ENCODE measurements at regions not wholly inside any gene's neighbourhood (a gene's known extent, or its start where the extent isn't known, plus 50 kb on each side); places are given as distances from the start of the nearest gene placed in this dataset.

DNA sequence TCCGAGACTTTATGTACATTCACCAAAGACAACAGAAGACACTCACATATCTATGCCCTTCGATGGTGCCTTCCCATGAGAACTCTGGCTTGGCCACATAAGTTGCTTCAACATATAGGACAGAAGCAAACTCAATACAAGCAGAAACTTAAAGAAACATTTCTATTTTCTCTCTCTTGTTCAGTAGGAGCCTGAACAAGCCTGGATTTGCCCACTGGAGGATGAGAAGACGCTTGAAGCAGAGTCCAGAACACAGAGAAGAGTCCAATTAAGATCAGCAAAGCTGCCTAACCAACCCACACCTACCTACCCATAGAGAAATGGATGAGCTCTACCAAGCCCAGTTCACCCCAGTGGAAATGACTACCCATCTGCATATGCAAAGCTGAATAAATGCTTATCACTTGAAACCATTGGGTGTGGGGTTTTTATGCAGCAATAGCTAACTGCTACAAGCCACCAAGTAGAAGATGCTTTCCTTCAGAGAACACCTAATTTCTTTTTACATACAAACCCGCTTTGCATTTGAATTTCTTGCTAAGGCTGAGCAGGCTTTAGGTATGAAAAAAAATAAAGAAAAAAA, 337.9 kb upstream of the DYNLRB2 start:
- peak; percentile 16 for ATAC-seq (replicated peaks)
- Mint-ChIP-seq H3K27me3 (peaks cover 43% of the 10 kb centered on the region), H3K27ac (no peak overlapping the region), H3K9me3 (no peaks in the 10 kb centered on the region), H3K36me3 (ENCODE audit: low read depth) (no peaks in the 10 kb centered on the region), H3K4me1 (peaks cover 2% of the 10 kb centered on the region), H3K4me3 (no peak overlapping the region)

DNA sequence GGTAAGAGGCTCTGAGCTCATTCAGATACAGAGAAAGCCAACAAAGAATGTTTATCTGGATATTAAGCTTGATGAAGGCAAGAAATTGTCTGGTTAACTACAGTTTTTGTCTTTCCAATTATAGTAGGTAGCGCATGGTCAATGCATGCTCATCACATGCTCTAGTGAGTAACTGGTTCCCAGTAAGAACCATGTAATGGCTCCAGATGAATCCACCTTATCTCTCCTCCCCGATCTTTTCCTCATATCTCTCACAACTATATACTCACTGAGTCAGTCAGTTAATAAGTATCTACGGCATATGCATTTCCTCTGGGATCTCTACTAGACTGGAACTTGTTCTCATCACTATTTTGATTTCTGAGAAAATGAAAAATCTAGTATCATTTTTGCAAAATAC, 340.7 kb upstream of the DYNLRB2 start:
- no peaks in the 10 kb centered on the region for H3K36me3 Mint-ChIP-seq (ENCODE audit: low read depth)
- no peak overlapping the region for H3K4me3 Mint-ChIP-seq
- no peak overlapping the region for H3K27ac Mint-ChIP-seq
- no peaks in the 10 kb centered on the region for H3K9me3 Mint-ChIP-seq
- H3K27me3 Mint-ChIP-seq, result peaks cover 44% of the 10 kb centered on the region
- no peak for ATAC-seq (replicated peaks)
- peaks cover 8% of the 10 kb centered on the region for H3K4me1 Mint-ChIP-seq

DNA sequence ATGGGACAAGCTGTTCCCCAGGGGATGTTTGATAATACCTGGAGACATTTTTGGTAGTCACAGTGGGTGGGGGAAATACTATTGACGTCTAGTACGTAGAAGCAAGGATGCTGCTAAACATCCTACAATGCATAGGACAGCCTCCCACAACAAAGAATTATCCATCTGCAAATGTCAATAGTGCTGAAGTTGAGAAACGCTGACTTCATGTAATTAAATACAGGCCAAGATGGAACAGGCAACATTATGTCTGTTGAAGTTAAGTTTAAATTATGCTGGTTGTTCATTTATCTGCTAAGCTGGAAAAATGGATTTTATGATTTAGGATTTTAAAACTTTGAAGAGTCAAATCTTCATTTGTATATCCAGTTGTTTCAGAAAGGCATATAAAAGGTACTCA, 341.2 kb upstream of the DYNLRB2 start:
- Mint-ChIP-seq H3K9me3 (no peaks in the 10 kb centered on the region), H3K4me3 (no peak overlapping the region), H3K4me1 (peaks cover 8% of the 10 kb centered on the region), H3K27ac (no peak overlapping the region), H3K27me3 (peaks cover 42% of the 10 kb centered on the region), H3K36me3 (ENCODE audit: low read depth) (no peaks in the 10 kb centered on the region)
- no peak for ATAC-seq (replicated peaks)

DNA sequence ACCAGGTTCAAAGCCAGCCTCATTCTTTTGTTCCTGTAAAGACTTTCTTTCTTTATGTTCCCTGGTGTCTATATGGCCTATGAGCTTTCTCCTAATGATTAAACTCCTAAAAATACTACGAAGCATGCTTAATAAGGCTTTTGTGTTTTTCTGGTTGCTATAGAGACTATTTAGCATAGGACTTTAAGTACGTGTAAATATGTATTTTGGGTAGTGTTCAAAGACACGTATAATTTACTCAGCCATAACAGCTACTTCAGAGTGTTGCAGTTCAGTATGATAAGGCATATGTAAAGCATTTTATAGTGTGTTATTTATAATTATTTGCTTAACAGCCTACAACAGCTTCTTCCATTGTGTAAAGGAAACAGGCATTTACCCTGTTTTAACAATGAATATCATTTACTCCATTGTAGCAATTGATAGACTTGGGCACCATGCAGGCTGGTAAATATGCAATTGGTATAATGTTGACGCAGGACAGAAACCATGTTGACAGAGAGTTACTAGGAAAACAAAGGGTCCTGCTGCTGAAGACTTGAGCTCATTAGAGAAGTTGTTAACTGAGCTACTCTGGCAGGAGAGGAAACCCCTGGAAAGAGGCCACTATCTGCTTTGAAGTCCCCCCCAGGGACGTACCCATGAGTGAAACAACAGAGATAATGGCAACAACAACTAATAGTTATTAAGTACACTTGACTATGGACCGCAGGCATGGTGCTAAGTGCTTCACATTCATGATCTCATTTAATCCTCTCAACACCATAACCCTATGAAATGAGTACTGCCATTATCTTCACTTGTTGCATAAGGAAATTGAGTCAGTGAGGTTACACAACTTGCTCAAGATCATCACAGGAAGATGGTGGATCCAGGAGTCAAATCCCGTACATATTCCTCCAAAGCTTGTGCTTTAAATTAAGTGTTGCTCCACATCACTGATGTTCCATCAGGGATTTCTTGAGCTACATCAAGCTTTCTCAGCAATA, 342.2 kb upstream of the DYNLRB2 start:
- H3K36me3 Mint-ChIP-seq (ENCODE audit: low read depth), result no peaks in the 10 kb centered on the region
- H3K4me1 Mint-ChIP-seq, result peaks cover 8% of the 10 kb centered on the region
- no peaks in the 10 kb centered on the region for H3K9me3 Mint-ChIP-seq
- peaks cover 37% of the 10 kb centered on the region for H3K27me3 Mint-ChIP-seq
- peak; percentile 11 for ATAC-seq (replicated peaks)
- peak overlapping the region; percentile 55 for H3K27ac Mint-ChIP-seq
- H3K4me3 Mint-ChIP-seq, result peak overlapping the region; percentile 30

DNA sequence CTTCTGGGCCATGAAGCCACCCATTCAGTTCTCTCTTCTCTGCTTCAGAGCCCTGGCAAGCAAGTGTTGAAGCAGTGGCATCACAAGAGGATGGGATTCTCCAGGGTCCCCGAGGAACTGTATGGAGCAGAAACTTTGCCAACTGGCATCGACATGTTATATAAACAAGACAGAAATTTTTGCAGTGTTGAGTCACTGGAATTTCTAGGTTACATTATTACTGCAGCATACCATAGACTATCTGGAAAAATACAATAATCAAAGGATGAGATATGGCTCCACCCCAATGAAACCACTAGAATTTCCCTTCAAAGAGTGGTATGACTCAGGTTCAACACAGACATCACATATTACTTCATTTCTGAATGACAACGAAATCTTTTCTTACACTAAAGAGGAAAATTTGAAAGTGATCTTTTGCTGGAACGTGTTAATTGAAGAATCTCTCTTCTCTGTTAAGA, 343.0 kb upstream of the DYNLRB2 start:
- Mint-ChIP-seq H3K9me3 (no peaks in the 10 kb centered on the region), H3K27me3 (peaks cover 41% of the 10 kb centered on the region)

DNA sequence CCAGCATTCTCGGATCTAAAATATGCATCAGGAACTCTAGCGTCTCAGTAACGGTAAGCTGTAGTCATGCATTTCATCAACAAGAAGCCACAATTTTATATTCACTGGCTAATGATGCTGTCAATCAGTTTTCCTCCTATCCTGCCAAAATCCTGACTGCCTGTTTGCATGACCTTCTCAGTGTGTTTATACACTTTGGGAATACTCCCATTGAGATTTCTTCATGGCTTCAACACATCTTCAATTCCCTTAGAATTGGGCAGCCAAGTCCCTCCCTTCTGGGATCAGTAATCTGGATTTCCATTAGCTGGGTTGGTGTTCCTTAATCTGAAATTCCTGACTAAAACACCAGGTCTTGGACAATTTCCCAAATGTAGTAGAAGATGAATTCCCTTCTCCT, 348.9 kb upstream of the DYNLRB2 start:
- H3K4me1 Mint-ChIP-seq, result no peaks in the 10 kb centered on the region
- ATAC-seq (replicated peaks), result no peak
- H3K4me3 Mint-ChIP-seq, result no peak overlapping the region
- H3K27me3 Mint-ChIP-seq, result peaks cover 40% of the 10 kb centered on the region
- H3K36me3 Mint-ChIP-seq (ENCODE audit: low read depth), result no peaks in the 10 kb centered on the region
- no peaks in the 10 kb centered on the region for H3K9me3 Mint-ChIP-seq
- no peak overlapping the region for H3K27ac Mint-ChIP-seq

More for the DNA sequence above, 343.0 kb upstream of the DYNLRB2 start:
- Mint-ChIP-seq H3K4me1 (peaks cover 8% of the 10 kb centered on the region), H3K4me3 (peak overlapping the region; percentile 30), H3K36me3 (ENCODE audit: low read depth) (no peaks in the 10 kb centered on the region), H3K27ac (peak overlapping the region; percentile 55)
- ATAC-seq (replicated peaks), result peak; percentile 94

DNA sequence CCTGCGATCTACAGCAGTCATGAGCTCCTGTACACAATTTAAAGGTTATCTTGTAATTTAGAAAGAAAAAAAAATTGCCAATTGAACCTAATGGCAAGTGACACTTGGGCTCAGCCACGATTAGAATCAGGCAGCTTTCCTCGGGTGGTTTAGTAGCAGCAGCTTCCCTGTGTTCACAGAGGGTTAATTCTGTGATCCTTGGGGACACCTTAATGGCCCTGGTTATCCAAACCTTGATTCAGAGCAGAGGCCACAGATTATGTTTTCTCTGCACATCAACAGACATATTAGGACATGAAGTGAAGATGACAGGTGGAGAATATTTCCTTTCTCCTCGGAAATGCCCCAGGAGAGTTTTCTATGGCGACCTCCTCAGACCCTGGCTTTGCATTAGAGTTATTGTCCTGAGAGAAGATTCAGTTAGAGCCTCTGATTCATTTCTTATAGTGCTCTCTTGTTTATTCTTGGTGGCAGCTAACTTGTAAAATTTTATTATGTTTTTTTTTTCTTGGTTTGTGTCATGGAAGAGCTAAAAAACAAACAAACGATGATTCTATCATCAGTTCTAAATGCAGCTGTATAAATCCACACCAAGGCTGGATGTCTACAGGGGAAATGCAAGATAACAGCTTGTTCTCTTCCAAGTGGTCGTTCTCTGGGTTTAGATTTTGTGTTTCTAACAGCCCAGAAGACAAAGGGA, 351.2 kb upstream of the DYNLRB2 start:
- Mint-ChIP-seq H3K36me3 (ENCODE audit: low read depth) (no peaks in the 10 kb centered on the region), H3K27ac (no peak overlapping the region), H3K9me3 (no peaks in the 10 kb centered on the region), H3K27me3 (peaks cover 30% of the 10 kb centered on the region), H3K4me1 (no peaks in the 10 kb centered on the region), H3K4me3 (no peak overlapping the region)
- ATAC-seq (replicated peaks), result no peak

DNA sequence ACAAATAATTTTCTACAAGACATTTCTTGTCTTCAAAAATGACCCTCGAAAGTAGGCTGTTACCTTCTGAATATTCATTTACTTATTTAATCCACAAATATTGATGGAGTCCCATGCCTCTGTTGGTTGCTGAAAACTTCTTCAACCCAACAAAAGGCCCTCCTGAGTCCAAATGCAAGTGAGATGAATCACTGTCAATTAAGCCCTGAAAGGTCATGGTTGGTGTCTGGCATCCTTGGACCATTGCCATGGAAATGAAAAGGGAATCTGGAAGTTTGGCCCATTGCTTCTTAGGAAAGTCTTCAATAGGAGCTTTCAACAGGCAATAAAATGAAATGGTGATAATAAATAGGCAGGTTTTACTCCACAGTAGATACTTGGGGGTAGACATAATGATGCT, 364.7 kb upstream of the DYNLRB2 start:
- no peak overlapping the region for H3K27ac Mint-ChIP-seq
- no peaks in the 10 kb centered on the region for H3K9me3 Mint-ChIP-seq
- no peak for ATAC-seq (replicated peaks)
- no peaks in the 10 kb centered on the region for H3K36me3 Mint-ChIP-seq (ENCODE audit: low read depth)
- H3K27me3 Mint-ChIP-seq, result peaks cover 29% of the 10 kb centered on the region
- no peak overlapping the region for H3K4me3 Mint-ChIP-seq
- H3K4me1 Mint-ChIP-seq, result no peaks in the 10 kb centered on the region

DNA sequence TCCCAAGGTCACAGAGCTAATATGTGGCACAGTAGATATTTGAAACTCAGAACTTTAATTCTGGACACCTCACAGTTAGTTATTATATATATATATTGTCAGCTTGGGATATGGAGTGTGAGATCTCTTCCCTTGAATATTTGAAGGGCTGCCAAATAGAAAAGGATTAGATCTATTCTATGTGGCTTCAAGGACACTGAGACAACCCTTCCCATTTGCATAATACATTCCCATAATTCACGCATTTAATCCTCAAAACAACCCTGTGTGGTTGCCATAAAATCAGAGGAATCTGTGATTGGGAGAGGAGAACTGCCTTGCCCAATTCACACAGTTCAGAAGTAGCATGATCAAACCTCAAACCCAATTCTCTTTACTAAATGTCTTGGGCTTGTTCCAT, 365.8 kb upstream of the DYNLRB2 start:
- Mint-ChIP-seq H3K27me3 (peaks cover 31% of the 10 kb centered on the region), H3K36me3 (ENCODE audit: low read depth) (no peaks in the 10 kb centered on the region), H3K27ac (no peak overlapping the region), H3K9me3 (no peaks in the 10 kb centered on the region), H3K4me3 (no peak overlapping the region), H3K4me1 (no peaks in the 10 kb centered on the region)
- no peak for ATAC-seq (replicated peaks)

DNA sequence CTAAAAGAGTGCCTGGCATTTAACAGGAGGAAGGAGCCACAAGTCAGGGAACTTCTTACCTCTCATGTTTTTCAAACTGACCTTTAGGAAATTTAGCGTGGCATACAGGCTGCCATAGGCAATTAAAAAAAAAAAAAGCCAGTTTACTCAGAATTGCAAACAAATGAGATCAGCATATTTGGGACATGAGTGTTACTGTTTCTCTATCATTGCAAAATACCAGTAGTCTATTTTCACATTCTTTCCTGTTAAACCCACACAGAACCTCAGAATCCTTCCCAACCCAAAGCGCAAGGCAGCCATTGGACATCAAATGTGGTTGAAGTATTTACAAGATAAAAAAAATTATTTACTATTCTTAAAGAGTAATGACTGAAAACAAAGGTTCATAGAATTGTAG, 366.4 kb upstream of the DYNLRB2 start:
- Mint-ChIP-seq H3K4me1 (no peaks in the 10 kb centered on the region), H3K4me3 (no peak overlapping the region), H3K27ac (no peak overlapping the region), H3K9me3 (no peaks in the 10 kb centered on the region), H3K27me3 (peaks cover 29% of the 10 kb centered on the region), H3K36me3 (ENCODE audit: low read depth) (no peaks in the 10 kb centered on the region)
- ATAC-seq (replicated peaks), result no peak

DNA sequence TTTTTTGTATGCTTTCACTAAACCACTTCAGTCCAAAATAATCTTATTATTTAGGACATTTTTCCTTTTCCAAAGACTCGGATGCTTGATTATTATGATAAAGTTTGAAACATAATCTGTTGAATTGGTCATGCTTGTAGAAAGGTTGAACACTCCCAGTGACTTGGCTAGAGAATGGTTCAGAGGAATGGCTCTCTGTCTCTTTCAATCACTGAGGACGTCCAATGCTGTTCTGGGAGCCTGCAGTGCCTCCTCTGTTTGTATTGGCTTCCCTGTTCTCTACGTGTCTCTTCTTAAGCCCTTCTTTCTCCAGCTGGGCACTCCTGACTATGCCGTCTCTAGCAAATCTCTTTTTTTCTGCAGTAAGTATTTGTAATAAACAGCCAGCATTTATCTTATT, 369.0 kb upstream of the DYNLRB2 start:
- Mint-ChIP-seq H3K27me3 (peaks cover 19% of the 10 kb centered on the region), H3K4me1 (no peaks in the 10 kb centered on the region), H3K4me3 (no peak overlapping the region), H3K27ac (no peak overlapping the region), H3K36me3 (ENCODE audit: low read depth) (no peaks in the 10 kb centered on the region), H3K9me3 (no peaks in the 10 kb centered on the region)
- no peak for ATAC-seq (replicated peaks)

DNA sequence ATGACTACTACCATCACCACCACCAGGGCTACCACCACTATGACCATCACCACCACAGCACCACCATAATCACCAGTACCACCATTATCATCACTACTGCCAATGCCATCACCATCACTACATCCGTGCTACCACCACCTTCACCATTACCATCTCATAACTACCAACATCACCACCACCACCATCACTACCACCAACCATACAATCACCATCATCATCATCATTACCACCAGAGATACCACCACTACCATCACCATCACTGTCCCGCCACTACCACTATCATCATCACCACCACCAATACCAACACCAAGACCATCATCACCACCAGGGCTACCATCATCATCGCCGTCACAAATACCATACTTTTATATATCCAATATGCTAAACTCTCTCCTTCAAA, 369.6 kb upstream of the DYNLRB2 start:
- ATAC-seq (replicated peaks), result no peak
- Mint-ChIP-seq H3K36me3 (ENCODE audit: low read depth) (no peaks in the 10 kb centered on the region), H3K4me3 (no peak overlapping the region), H3K27ac (no peak overlapping the region), H3K9me3 (no peaks in the 10 kb centered on the region), H3K4me1 (no peaks in the 10 kb centered on the region), H3K27me3 (peaks cover 15% of the 10 kb centered on the region)

DNA sequence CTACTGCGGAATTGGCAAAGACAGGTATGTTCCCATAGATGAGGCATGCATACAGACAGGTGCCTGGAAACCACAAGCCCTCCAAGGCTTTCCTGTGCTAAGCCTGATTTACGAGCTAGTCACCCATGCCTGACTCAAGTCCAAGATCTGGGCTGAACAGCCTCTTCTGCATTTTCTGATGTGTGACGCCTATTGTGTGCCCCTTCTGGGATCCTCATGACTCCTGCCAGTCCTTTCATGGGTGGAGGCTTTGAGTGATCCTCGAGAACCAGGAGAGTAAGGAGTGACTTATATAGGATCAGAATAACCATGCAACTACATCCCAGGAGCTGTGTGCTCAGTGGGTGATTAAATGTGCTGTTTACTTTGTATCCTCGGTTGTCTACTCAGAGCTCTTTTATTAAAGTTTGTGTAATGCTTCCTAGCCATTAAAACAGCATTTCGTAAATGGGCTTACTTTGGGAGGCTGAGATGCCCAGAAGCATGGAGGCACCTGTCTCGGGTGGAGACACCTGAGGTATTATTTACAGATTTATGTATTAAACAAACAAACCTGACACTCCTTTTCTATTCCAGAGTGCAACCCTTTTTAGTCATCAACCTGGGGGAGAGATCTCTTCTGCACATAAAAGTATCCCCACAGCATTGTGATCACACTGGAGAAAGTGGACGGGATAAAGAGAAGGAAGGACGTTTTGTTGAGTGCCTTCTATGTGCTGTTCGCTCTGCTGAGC, 373.0 kb upstream of the DYNLRB2 start:
- Mint-ChIP-seq H3K4me3 (no peak overlapping the region), H3K9me3 (no peaks in the 10 kb centered on the region), H3K4me1 (no peaks in the 10 kb centered on the region), H3K36me3 (ENCODE audit: low read depth) (no peaks in the 10 kb centered on the region), H3K27ac (no peak overlapping the region), H3K27me3 (peaks cover 14% of the 10 kb centered on the region)
- ATAC-seq (replicated peaks), result no peak

DNA sequence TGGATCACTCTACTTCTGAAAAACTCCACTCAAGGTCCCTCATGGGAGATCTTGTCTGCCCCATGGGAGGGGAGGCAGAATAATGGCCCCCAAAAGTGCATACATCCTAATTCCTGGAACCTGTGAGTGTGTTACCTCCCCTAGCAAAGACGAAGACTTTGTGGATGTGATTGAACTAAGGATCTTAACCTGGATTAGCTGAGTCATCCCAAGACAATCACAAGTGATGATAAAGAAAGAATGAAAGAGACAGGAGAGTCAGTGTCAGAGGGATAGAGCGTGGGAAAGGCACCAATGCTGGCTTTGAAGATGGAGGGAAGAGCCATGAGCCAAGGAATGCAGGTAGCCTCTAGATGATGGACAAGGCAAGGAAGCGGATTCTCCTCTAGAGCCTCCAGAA, 374.7 kb upstream of the DYNLRB2 start:
- Mint-ChIP-seq H3K4me1 (no peaks in the 10 kb centered on the region), H3K27ac (no peak overlapping the region), H3K9me3 (no peaks in the 10 kb centered on the region), H3K27me3 (peaks cover 19% of the 10 kb centered on the region), H3K36me3 (ENCODE audit: low read depth) (no peaks in the 10 kb centered on the region), H3K4me3 (no peak overlapping the region)
- ATAC-seq (replicated peaks), result peak; percentile 24
